ENCODE measurements at regions not wholly inside any gene's neighbourhood (a gene's known extent, or its start where the extent isn't known, plus 50 kb on each side); places are given as distances from the start of the nearest gene placed in this dataset.
"Not testable (repeated sequence)": the region's sequence is repeated elsewhere in the genome, so short reads cannot be mapped to it uniquely, and the experiment has no call there.

GRCh38 chr19:30281906-30282305 lies 90.3 kb upstream of the ZNF536 start:
- no peak for DNase-seq

DNA sequence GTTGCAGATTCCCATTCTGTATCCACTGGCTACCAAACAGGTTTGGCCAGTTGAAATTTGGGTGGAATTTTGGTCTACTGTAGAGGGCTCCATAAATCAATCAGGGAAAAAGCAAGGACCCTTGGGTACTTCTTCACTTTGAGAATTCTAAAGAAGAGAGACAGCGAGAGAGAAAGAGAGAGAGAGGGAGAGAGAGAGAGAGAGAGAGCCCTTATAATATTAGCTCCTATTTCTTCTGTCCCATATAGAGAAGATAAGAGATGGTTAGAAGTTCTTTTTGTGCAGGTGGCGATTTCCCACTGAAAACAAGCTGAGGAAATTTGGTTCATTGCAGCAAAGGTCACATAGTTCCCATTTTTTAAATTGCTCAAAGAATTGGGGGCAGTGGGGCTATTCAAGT lies 88.6 kb upstream of the ZNF536 start:
- DNase-seq, result no peak

DNA sequence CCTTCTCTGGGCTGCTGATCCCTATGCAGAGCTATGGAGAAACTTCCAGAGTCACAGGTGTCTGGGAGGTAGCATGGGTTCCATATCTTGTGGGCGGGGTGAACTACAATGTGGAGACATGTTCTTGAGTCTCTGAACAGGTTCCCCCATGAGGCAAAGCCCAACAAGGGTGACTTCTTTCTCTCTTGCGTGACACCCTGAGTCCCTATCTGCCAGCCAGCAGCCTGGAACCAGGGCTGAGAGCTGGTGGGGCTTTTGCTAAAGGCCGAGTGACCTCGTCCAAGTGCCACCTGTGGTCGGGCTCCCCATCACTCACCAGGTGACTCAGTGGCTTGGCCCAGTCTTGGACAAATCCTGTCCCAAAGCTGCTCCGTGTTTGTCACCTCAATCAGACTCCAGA lies 88.0 kb upstream of the ZNF536 start:
- no peak for DNase-seq

DNA sequence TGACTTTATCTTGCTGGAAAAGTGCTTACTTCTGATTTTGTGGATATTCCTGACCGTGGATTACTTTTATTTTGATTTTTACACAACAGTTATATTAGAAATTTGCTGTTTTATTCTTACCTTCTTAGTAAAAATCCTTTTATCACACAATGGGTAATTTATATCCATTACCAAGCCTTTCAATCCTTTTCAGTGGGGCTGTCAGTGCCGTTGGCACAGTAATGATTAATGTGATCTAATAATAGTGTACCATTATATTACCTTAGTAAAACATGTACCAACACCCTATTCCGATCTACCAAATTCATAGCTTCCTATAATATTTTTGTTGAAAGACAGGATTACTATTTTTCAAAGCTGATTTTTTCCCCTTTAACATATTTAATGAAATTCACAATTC lies 87.3 kb upstream of the ZNF536 start:
- DNase-seq, result no peak

DNA sequence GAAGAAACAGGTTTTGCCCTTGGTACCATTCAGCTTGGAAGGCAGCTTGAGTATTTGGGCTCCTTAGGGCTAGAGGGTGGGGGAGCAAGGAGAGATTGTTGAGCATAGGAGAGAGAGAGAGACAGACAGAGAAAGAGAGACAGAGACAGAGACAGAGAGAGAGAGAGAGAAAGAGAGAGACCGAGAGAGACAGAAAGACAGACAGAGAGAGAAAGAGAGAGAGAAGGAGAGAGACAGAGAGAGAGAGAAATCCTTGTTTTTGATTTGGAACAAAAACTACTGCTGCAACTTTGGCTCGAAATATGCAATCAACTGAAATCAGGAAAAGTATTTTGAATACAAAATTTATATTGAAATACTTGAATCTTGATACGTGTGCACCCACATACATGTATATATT lies 85.8 kb upstream of the ZNF536 start:
- no peak for DNase-seq

GRCh38 chr19:30287259-30287658 lies 84.9 kb upstream of the ZNF536 start:
- DNase-seq, result no peak

- DNase-seq, result no peak
Observed at GRCh38 chr19:30287973-30288372, 84.2 kb upstream of the ZNF536 start.

DNA sequence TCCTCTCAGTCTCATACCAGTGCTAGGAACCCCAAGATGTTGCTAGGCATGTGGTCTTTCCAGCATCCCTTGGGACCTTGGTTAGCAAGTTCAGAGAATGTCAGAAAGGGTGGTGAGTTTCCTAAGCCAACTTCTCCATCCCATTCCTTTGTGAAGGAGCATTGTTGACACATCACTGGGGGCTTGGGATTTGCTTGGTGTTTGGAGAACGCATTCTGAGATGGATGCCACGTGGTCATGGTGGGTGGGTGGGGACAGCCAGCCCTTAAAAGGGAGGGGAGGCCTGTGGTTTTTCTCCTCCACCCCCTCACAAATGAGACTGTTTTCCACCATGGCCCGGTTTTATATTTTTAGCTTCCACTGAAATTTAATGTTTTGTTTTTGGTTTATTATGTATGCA lies 83.3 kb upstream of the ZNF536 start:
- no peak for DNase-seq

- no peak for DNase-seq
Observed at GRCh38 chr19:30289336-30289735, 82.8 kb upstream of the ZNF536 start.

GRCh38 chr19:30290805-30291204 lies 81.4 kb upstream of the ZNF536 start:
- DNase-seq, result not testable (repeated sequence)

- no peak for DNase-seq
Observed at GRCh38 chr19:30293051-30293785, 79.0 kb upstream of the ZNF536 start.

GRCh38 chr19:30297969-30298368 lies 74.2 kb upstream of the ZNF536 start:
- no peak for DNase-seq

GRCh38 chr19:30303131-30303654 lies 69.0 kb upstream of the ZNF536 start:
- DNase-seq, result no peak

DNA sequence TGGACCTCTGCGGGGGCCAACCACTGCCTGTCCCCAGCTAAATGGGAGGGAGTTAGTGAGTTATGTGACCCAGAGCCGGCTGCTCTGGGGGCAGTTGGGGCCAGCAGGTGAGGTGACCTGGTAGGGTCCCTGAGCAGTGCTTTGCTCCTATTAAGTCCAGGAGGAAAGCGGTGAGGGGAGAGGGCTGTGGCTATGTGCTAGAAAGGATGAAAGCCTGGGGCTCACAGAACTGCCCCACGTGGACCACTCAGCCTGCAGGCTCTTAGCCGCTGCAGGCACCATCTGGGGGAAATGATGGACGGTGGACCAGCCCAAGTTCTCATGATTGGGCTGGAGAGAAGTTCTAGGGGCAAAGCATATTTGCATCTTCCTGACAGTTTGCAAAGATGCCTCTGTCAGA lies 67.6 kb upstream of the ZNF536 start:
- DNase-seq, result no peak

DNA sequence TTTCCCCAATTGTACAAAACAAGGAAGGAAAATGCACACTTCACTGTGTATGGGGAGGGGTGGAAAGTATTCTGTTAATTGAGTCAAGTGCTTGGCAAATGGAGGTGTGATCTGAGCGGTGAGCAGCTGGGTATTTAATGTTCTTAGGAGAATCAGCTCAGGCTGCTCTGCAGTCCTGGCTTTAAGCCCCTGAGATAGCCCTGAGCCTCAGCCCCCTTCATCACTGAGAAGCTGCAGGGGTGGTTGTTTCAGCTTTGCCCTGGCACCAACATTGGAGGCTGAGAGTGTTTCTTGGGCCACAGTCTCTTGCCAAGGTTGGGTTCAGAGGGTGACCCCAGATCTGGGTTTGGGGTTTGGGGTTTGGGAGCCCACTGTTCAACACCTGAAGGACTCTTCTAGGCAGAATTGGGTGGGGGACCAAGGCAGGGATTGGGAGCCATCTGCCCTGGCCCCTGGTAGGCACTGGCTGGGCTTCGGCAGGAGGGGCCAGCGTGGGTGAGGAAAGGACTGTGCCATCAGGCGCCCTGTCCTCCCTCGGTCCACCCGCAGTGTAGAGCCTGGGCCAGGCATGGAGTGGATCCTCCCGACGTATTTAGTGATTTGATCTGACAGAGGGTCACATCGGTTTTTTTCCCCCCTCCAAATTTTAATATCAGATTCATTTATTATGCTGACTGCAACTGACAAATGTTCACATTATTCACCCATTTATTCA lies 66.7 kb upstream of the ZNF536 start:
- no peak for DNase-seq

- no peak for DNase-seq
Observed at GRCh38 chr19:30307191-30307974, 64.8 kb upstream of the ZNF536 start.

DNA sequence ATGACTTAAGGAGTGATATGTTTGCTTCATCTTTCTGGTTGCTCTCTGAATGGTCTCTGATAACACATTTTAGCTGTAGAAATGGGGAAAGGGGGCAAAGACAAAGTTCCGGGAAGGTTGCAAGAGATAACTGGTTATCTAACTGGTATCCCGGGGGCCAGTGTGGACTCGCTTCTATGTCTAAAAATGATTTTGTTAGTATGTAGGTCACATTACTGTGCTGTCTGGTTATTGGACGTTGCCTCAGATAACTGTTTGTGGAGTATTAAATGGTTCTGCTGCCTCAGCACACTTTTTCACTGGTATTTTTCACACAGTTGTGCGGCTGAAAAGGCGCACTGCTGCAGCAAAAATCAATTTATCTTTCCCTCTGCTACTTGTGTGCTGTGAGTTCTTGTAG lies 63.0 kb upstream of the ZNF536 start:
- no peak for DNase-seq

GRCh38 chr19:30309905-30310601 lies 62.1 kb upstream of the ZNF536 start:
- no peak for DNase-seq

DNA sequence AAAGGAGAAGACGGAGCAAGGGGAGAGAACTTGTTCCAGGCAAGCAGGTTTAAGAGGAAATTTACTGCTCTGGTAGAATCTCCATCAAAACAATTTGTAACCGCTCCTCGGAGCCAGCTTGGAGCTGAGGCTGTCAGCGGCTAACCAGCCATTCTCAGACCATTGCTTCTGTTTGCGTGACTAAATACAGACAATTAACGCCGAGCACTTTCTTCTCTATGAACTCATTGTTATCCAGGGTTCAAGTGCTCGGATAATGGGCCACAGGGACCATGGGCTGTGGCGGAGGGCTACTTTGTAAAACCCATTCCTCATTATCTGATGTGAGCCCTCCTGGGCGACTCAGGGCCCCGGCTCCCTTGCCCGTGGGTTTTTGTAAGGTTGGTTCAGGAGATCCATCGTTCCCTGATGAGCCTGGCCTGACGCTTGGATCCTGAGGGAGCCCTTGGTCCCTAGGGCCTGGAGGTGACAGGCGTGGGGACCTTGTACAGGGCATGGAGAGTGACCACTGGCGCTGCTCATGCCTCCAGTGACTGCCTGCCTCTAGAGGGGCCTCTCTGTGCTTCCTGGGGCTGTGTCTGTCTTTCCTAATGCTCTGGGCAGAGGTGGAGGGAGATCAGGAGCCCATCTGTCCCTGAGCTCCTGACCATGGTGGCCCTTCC lies 61.5 kb upstream of the ZNF536 start:
- DNase-seq, result no peak

GRCh38 chr19:30311911-30312310 lies 60.3 kb upstream of the ZNF536 start:
- no peak for DNase-seq

- no peak for DNase-seq
Observed at GRCh38 chr19:30312582-30313352, 59.4 kb upstream of the ZNF536 start.

- DNase-seq, result no peak
Observed at GRCh38 chr19:30313353-30313750, 58.8 kb upstream of the ZNF536 start.
